T follicular helper cell (primary cell): ENCODE measurements at regions not wholly inside any gene's neighbourhood (a gene's known extent, or its start where the extent isn't known, plus 50 kb on each side); places are given as distances from the start of the nearest gene placed in this dataset.
"Not testable (repeated sequence)": the region's sequence is repeated elsewhere in the genome, so short reads cannot be mapped to it uniquely, and the experiment has no call there.

Experiments
- DNase-seq: peaks from one replicate; pipeline ENCODE4 v3.0.0-alpha.2; 2020; ENCODE audit warnings: low read depth

- DNase-seq: no peak
These were observed 173.4 kb downstream of the S1PR1 start for GRCh38 chr1:101410048-101410878.

DNA sequence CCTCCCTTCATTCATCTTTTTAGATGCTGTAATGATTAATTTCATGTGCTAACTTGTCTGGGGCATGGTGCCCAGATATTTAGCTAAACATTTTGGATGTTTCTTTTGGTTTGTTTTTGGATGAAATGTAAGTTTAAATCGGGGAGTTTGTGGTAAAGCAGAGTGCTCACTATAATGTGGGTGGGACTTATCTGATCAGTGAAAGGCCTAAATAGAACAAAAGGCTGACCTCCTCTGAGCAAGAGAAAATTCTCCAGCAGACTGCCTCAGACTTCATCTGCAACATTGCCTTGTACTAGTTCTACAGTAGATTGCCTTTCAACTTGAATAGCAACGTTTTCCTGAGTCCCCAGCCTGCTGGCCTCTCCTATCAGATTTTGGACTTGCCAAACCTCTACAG is 183.6 kb downstream of the S1PR1 start:
- no peak for DNase-seq

DNA sequence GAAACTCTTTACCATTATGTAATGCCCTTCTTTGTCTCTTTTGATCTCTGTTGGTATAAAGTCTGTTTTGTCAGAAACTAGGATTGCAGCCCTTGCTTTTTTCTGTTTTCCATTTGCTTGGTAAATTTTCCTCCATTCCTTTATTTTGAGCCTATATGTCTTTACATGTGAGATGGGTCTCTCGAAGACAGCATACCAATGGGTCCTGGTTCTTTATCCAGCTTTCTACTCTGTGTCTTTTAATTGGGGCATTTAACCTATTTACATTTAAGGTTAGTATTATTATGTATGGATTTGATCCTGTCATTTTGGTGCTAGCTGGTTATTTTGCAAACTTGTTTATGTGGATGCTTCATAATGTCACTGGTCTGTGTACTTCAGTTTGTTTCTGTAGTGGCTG is 191.3 kb downstream of the S1PR1 start:
- not testable (repeated sequence) for DNase-seq

GRCh38 chr1:101428562-101428961 is 191.7 kb downstream of the S1PR1 start:
- DNase-seq: no peak

DNA sequence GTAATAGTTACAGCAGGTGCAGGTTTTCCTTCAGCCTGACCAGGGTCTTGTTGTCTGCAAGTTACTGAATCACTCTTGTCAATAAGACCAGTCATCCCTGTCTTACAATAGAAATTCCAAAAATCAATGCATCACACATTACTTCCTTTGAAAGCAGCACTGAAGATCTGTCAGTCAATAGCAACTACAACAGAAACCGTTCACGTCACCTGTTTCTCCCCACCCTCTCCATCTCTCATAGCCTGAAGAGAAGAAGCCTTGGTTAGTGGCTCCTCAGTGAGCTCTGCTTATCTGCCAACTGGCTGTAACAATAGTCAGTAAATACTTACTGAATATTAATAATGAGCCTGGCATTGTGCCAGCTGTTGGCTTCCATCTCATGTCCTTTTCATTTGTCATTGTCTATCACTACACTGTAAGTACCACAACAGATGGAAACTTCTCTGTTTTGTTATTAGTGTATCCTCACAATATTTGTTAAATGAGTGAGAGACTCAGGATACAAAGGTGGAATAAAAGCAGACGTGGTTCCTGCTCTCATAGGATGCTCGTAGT is 195.2 kb downstream of the S1PR1 start:
- no peak for DNase-seq

GRCh38 chr1:101435831-101436511 is 199.2 kb downstream of the S1PR1 start:
- DNase-seq: no peak

DNA sequence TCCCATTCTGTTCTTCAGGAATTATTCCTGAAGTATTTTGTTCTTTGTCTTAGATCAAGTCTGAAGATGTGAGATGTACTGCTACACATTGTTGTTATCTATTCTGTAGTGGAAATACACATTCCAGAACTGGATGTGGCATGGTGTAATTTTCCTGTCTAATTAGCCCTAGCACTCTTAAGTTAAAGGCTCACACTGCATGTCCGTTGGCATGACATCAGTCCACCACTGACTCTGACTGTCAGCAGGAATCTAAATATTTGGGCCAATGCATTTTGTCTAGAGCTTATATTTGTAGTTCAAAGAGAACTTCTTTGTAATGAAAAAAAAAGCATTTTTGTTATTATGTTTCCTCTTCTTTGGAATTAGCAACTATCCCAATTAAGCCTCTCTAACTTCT is 201.0 kb downstream of the S1PR1 start:
- DNase-seq: no peak

GRCh38 chr1:101438359-101438758 is 201.5 kb downstream of the S1PR1 start:
- DNase-seq: no peak

- DNase-seq: no peak
These were observed 203.7 kb downstream of the S1PR1 start for GRCh38 chr1:101440485-101440884.

GRCh38 chr1:101444381-101444780 is 207.6 kb downstream of the S1PR1 start:
- DNase-seq: no peak

DNA sequence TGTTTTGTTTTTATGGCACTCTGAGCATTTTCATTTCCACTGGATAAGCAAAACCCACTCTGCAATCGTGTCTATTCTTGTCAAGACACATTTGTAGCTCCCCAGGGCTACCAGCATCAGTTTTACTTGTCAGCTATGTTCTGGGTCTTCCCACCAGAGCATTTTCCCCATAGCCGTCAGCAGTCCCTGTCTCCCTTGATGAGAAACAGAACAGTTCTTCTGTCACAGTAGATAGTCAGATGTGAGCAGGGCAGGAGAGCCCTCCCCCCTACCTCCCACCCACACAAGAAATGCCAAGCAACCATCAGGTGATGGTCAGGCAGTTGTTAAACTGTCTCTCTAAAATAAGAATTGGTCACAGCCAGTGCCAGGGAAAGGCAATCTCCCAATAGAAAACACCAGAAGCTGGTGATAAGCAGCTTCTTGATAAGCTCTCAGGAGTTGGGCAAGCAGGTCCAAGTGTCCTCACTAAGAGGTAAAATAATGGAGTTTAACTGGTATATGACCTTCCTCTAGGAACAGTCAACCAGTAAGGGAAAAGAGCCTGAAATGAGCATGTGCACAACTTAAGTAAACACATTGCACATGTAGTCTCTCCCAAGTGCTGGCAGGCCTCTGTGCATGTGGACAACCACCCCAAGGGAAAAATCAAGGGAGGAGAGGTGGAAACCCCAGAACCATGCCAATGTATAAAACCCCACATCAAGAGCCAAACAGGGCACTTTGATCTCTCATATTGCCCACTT is 208.2 kb downstream of the S1PR1 start:
- DNase-seq: no peak

GRCh38 chr1:101448018-101448417 is 211.2 kb downstream of the S1PR1 start:
- DNase-seq: no peak

DNA sequence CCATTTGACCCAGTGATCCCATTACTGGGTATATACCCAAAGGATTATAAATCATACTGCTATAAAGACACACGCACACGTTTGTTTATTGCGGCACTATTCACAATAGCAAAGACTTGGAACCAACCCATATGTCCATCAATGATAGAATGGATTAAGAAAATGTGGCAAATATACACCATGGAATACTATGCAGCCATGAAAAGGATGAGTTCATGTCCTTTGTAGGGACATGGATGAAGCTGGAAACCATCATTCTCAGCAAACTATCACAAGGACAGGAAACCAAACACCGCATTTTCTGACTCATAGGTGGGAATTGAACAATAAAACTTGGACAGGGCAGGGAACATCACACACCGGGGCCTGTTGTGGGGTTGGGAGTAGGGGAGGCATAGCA is 213.9 kb downstream of the S1PR1 start:
- not testable (repeated sequence) for DNase-seq

DNA sequence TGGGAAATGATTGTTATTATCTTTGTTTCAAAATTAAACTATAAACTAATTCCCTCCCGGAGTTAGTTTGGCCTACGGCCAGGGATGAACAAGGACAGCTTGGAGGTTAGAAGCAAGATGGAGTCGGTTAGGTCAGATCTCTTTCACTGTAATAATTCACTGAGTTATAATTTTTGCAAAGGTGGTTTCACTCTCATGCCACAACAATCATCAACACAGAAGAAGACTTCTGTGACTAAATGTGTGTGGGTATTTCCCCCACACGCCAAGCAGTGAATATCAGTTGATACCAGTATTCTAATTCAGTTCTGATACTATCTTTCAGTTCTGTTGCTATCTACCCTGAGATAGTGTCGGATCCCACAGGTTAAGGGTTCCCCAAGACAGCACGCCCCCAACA is 215.1 kb downstream of the S1PR1 start:
- DNase-seq: no peak

DNA sequence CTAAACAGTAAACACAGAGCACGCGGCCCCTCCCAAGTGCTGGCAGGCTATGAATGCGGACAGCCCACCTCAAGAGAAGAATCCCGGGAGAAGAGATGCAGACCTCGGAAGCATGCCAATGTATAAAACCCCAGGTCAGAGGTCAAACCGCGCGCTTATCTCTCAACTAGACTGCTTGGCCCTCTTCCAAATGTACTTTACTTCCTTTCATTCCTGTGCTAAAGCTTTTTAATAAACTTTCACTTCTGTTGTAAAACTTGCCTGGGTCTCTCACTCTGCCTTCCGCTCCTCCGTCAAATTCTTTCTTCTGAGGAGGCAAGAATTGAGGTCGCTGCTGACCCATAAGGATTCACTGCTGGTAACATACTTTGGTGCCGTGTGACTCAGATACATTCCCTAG is 216.0 kb downstream of the S1PR1 start:
- DNase-seq: no peak

GRCh38 chr1:101453844-101454243 is 217.0 kb downstream of the S1PR1 start:
- DNase-seq: no peak

GRCh38 chr1:101455166-101455565 is 218.3 kb downstream of the S1PR1 start:
- no peak for DNase-seq

DNA sequence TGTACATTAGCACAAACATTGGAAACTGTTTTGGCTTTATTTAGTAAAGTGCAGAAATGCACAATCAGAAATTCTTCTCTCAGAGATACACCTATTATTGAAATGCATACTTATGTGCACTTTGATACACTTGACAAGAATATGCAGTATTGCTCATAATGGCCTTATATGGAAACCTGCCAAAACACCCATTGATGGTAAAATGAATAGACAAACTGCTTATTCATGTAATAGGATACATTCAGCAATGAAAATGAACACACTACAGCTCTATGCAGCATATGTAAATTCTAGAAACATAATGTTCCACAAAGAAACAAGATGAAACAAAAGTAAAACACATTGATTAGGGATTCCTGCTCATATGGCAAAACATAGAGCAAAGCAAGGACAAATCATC is 223.9 kb downstream of the S1PR1 start:
- DNase-seq: no peak

DNA sequence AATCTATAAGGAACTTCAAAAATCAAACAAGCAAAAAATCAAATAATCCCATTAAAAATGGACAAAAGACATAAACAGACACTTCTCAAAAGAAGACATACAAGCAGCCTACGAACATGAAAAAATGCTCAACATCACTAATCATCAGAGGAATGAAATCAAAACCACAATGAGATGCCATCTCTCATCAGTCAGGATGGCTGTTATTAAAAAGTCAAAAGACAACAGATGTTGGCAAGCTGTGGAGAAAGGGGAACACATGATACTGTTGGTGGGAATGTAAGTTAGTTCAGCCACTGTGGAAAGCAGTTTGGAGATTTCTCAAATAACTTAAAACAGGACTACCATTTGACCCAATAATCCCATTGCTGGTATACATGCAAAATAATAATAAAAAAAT is 226.4 kb downstream of the S1PR1 start:
- no peak for DNase-seq

- no peak for DNase-seq
These were observed 229.1 kb downstream of the S1PR1 start for GRCh38 chr1:101465941-101466340.

DNA sequence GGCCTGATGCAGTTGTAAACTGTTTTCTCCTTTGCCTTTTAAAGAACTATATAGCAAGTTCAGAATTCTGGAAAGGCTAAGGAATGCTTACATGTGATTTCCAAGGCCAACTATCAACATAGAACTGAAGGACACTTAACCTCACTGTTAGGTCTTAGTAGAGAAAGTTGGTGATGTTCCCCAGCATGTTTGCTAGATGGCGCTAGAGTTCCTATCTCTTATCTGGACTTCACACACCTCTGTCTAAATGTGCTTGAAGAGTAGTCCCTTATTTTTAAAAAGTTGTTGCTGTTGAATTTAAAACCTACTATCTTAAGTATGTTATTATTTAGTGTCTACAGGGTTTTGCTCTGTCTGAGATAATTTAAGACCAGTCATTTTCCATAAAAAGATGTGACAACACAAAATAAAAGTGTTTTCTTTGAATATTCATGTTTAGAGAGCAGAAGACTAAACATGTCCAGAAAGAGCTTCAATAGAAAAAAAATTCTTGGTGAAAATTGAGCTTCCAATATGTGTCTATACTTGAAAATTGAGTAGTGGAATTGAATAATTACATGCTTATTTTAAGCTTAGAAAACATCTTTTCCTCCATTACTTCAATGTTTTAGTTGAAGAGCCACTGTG is 237.3 kb downstream of the S1PR1 start:
- DNase-seq: no peak

DNA sequence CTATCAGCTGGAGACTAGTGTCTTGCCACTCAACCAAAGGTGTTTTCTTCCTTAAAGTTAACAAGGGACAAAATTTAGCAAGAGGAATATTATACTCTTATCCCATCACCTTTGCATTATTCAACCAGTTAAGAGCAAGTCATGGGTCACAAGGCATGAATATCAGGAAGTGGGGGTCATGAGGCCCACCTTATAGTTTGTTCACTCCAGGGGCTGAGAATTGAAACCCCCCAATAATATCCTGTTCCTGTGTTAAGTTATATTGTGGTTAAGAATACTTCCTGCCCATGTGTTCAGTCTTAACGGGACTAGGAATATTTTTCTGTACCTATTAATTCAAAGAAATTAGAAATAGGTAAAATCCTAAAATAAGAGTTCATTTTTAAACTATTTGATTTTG is 239.7 kb downstream of the S1PR1 start:
- no peak for DNase-seq
